ENCODE measurements at regions not wholly inside any gene's neighbourhood (a gene's known extent, or its start where the extent isn't known, plus 50 kb on each side); places are given as distances from the start of the nearest gene placed in this dataset.

DNA sequence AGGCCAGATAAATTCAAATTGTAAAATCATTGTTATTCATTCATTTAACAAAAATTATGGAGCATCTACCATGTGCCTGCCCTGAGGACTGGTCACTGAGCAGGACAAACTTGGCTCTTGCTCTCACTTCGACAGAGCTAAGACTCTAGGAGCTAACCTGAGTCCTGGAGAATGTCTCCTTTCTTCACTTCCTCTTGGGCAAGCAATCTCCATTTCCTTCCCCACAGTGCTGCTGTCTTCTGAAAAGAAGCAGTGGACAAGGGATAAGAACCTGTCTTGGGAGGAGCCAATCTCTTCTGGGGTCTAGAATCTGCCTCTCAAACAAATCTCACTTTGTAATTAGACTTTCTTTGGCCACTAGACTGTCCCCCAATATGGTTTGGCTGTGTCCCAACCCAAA lies 76.2 kb upstream of the PLXNA4 start:
- ChIA-PET POLR2A (ENCODE audit: low non-redundant PET) (no interaction called here), CTCF (no interaction called here)
- TF ChIP-seq, protein P1, sequence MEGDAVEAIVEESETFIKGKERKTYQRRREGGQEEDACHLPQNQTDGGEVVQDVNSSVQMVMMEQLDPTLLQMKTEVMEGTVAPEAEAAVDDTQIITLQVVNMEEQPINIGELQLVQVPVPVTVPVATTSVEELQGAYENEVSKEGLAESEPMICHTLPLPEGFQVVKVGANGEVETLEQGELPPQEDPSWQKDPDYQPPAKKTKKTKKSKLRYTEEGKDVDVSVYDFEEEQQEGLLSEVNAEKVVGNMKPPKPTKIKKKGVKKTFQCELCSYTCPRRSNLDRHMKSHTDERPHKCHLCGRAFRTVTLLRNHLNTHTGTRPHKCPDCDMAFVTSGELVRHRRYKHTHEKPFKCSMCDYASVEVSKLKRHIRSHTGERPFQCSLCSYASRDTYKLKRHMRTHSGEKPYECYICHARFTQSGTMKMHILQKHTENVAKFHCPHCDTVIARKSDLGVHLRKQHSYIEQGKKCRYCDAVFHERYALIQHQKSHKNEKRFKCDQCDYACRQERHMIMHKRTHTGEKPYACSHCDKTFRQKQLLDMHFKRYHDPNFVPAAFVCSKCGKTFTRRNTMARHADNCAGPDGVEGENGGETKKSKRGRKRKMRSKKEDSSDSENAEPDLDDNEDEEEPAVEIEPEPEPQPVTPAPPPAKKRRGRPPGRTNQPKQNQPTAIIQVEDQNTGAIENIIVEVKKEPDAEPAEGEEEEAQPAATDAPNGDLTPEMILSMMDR (conservative IDR thresholded peaks at IDR 0.05; ENCODE audit: low read depth) = no peak
- no peak for DNase-seq (ENCODE audit: low spot score)
- no peak overlapping the region for H3K27ac ChIP-seq

DNA sequence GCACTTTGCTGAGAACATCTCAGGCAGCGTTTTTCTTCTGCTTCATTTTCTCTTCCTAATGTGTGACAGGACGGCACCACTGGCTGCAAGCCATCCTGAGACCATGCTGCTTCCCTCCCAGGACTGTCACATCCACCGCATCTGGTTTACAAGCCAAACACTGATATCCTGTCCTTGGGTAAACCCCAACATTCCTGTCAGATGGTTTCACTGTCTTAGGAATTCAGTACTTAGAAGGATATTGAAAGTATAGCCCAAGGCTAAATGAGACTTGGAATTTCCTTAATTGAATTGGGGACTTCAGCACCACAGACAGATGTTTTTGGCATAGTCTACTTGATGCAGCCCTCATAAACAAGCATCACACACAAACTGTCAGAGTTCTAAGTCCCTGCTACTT lies 74.2 kb upstream of the PLXNA4 start:
- POLR2A ChIA-PET (ENCODE audit: low non-redundant PET) = no interaction called here
- DNase-seq (ENCODE audit: low spot score) = peak; percentile 46
- CTCF ChIA-PET = no interaction called here
- H3K27ac ChIP-seq = no peak overlapping the region
- TF ChIP-seq, protein P1 (conservative IDR thresholded peaks at IDR 0.05; ENCODE audit: low read depth) = no peak

DNA sequence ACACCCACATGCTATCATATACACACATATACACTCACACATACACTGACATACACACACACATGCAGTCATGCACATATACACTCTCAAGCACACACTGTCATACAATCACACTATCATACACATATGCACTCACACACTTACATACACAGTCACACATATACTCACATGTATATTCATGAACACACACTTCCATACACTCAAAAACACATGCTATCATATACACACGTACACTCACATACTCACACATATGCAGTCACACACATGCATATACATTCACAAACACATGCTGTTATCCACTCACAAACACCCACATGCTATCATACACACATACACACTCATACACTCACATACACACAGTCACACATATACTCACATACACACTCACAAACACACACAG lies 71.0 kb upstream of the PLXNA4 start:
- CTCF ChIA-PET = no interaction called here
- POLR2A ChIA-PET (ENCODE audit: low non-redundant PET) = no interaction called here

DNA sequence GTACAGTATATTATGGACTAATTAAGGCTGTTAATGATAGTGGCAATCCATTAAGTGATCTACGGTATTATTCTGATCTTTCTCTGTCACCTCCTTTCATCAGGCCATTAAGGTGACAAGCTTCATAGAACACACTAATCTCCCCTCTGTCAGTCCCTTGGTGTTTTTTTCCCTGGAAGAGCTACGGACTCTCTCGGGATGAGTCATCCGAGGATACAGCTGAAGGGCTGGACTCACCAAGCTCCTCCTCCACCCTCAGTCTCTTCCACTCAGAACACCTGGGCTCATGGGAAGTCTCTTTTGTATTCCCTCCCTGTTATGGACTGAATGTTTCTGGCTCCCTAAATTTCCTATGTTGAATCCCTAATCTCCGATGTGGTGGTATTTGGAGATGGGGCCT lies 69.8 kb upstream of the PLXNA4 start:
- H3K27ac ChIP-seq = no peak overlapping the region
- TF ChIP-seq, protein P1 (conservative IDR thresholded peaks at IDR 0.05; ENCODE audit: low read depth) = no peak
- no peak for DNase-seq (ENCODE audit: low spot score)
- POLR2A ChIA-PET (ENCODE audit: low non-redundant PET) = no interaction called here
- CTCF ChIA-PET = interaction anchor here (0.6 kb wide), 1 partner anchor 709 kb away, joined by 3 read pairs; no protein-coding TSS in a partner anchor

More for the DNA sequence above, 71.0 kb upstream of the PLXNA4 start:
- no peak for DNase-seq (ENCODE audit: low spot score)
- H3K27ac ChIP-seq = no peak overlapping the region
- TF ChIP-seq, protein P1 (conservative IDR thresholded peaks at IDR 0.05; ENCODE audit: low read depth) = no peak

DNA sequence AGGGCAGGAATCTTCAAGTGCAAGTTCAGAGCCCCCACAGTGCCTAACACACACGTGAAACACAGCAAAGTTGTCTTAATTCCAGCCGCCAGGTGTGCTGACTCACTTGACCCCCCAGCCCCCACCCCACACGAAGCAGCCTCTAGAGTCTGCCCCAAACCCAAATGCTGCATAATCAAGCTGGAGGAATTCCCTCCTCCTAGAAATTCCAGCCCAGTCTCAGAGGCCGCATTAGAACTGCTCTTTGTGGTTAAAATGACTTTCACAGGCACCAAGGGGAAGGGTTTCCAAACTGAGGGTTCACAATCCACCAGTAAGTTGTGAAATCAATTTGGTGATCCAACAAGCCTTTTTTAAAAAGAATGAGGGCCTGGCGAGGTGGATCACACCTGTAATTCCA lies 67.0 kb upstream of the PLXNA4 start:
- no peak overlapping the region for H3K27ac ChIP-seq
- TF ChIP-seq, protein P1 (conservative IDR thresholded peaks at IDR 0.05; ENCODE audit: low read depth) = no peak
- ChIA-PET CTCF (no interaction called here), POLR2A (ENCODE audit: low non-redundant PET) (no interaction called here)
- DNase-seq (ENCODE audit: low spot score) = no peak

DNA sequence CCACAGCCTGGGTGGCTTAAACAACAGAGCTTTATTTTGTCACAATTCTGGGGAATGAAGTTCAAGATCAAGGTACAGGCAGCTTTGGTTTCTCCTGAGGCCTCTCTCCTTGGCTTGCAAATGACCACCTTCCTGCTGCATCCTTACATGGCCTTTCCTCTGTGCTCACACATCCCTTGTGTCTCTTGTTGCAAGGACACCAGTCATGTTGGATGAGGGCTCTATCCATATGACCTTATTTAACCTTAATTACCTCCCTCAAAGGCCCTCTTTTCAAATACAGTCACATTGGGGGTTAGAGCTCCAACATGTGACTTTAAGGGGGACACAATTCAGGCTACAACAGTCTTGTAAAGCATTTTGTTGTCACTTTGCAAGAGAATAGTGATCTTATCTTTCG lies 65.0 kb upstream of the PLXNA4 start:
- ChIA-PET POLR2A (ENCODE audit: low non-redundant PET) (no interaction called here), CTCF (no interaction called here)
- no peak overlapping the region for H3K27ac ChIP-seq
- DNase-seq (ENCODE audit: low spot score) = no peak
- TF ChIP-seq, protein P1 (conservative IDR thresholded peaks at IDR 0.05; ENCODE audit: low read depth) = no peak

DNA sequence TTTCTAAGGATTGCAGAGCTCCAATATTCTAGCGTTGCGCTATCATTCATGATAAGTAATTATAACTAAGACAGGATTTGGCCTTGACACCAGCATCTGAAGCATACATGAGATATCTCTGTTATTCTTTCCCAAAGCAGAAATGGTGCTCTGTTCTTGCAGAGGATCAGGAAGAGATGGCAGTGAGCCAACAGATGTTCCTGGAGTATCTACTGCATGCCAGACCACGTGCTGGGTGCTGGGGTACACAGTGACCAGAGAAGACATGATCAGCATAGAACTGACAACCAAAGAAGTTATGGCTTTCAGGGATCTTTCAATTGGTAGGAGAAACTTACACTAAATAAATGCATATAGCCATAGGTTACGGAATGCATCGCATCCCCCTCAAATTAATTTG lies 63.7 kb upstream of the PLXNA4 start:
- TF ChIP-seq, protein P1 (conservative IDR thresholded peaks at IDR 0.05; ENCODE audit: low read depth) = no peak
- no peak for DNase-seq (ENCODE audit: low spot score)
- CTCF ChIA-PET = no interaction called here
- H3K27ac ChIP-seq = no peak overlapping the region
- POLR2A ChIA-PET (ENCODE audit: low non-redundant PET) = no interaction called here
